HepG2 (cell line): ENCODE measurements at regions not wholly inside any gene's neighbourhood (a gene's known extent, or its start where the extent isn't known, plus 50 kb on each side); places are given as distances from the start of the nearest gene placed in this dataset.

ENCODE experiments used
- DR1 ChIP-seq: sonication (generic); formaldehyde crosslinking; IDR thresholded peaks from 2 replicates; pipeline ENCODE4 v1.8.0; 2021; ENCODE audit warnings: mild to moderate bottlenecking, missing genetic modification reagents, inconsistent platforms
- HES4 ChIP-seq: sonication (generic); formaldehyde crosslinking; IDR thresholded peaks from 2 replicates; pipeline ENCODE4 v1.9.0; 2021; ENCODE audit warnings: mild to moderate bottlenecking, missing genetic modification reagents, borderline replicate concordance
- NFKB2 ChIP-seq: sonication (generic); formaldehyde crosslinking; IDR thresholded peaks from 2 replicates; pipeline ENCODE4 v1.4.0; 2020; ENCODE audit warnings: missing genetic modification reagents, borderline replicate concordance
- POLR2A ChIP-seq, 2 experiments: IDR thresholded peaks; 2 replicates each; pipeline ENCODE4 v1.6.1; 2011; ENCODE audit warnings: low read depth in 2 of 2, low read length in 2 of 2, mild to moderate bottlenecking in 1 of 2, moderate library complexity in 1 of 2; ENCODE audit not compliant: insufficient read depth in 1 of 2
- ZNF496 ChIP-seq: sonication (generic); formaldehyde crosslinking; IDR thresholded peaks from 2 replicates; pipeline ENCODE4 v1.8.1; 2023; ENCODE audit warnings: mild to moderate bottlenecking, moderate library complexity, missing genetic modification reagents; ENCODE audit not compliant: insufficient replicate concordance
- TF ChIP-seq, protein P1 (sequence below): sonication (generic); formaldehyde crosslinking; IDR thresholded peaks from 2 replicates; pipeline ENCODE4 v1.8.1; 2023; ENCODE audit warnings: mild to moderate bottlenecking, missing genetic modification reagents
- TF ChIP-seq, protein P2 (sequence below): sonication (generic); formaldehyde crosslinking; IDR thresholded peaks from 2 replicates; pipeline ENCODE4 v1.4.0; 2020; ENCODE audit warnings: missing genetic modification reagents, borderline replicate concordance

DNA sequence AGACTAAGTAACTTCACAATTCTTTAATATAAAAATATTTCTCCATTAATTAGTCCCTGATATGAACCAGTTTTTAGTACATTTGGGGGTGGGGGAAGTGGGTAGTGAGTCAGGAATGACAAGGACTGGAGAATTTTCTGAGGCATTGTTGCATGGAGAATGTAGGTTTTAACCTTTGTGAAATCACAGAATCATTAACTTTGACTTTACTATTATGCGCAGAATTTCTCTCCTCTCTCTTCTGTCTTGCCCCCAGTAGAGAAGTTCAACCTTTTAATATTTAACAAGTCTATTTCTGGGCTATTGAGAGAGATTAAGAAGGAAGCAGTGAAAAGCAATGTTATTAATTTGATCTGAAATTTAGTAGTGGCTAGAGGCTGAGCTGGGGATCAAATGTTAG lies 597.0 kb downstream of the PCDH18 start:
- TF ChIP-seq DR1 (no peak), POLR2A (IDR thresholded peaks at IDR 0.05; ENCODE audit: insufficient read depth in 1 of 2, low read depth in 2 of 2, low read length in 2 of 2) (no peak), NFKB2 (no peak), ZNF496 (no peak), HES4 (no peak)
- TF ChIP-seq, protein P1, sequence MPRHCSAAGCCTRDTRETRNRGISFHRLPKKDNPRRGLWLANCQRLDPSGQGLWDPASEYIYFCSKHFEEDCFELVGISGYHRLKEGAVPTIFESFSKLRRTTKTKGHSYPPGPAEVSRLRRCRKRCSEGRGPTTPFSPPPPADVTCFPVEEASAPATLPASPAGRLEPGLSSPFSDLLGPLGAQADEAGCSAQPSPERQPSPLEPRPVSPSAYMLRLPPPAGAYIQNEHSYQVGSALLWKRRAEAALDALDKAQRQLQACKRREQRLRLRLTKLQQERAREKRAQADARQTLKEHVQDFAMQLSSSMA (CRISPR knock-in tag): no peak
- TF ChIP-seq, protein P2, sequence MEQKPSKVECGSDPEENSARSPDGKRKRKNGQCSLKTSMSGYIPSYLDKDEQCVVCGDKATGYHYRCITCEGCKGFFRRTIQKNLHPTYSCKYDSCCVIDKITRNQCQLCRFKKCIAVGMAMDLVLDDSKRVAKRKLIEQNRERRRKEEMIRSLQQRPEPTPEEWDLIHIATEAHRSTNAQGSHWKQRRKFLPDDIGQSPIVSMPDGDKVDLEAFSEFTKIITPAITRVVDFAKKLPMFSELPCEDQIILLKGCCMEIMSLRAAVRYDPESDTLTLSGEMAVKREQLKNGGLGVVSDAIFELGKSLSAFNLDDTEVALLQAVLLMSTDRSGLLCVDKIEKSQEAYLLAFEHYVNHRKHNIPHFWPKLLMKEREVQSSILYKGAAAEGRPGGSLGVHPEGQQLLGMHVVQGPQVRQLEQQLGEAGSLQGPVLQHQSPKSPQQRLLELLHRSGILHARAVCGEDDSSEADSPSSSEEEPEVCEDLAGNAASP: no peak
